Prostate gland (tissue), 2 donors: ENCODE measurements at regions not wholly inside any gene's neighbourhood (a gene's known extent, or its start where the extent isn't known, plus 50 kb on each side); places are given as distances from the start of the nearest gene placed in this dataset.

Experiments
- DNase-seq: peaks from one replicate; pipeline ENCODE4 v3.0.0-alpha.2; 2019; ENCODE audit warnings: low spot score
- H3K27ac ChIP-seq, 2 donors: fragments of 200-600 bp; sonication (generic); 2 replicates each; pipeline ENCODE4 v1.5.1; 2017 to 2019
- H3K27me3 ChIP-seq: fragments of 200-600 bp; sonication (generic); replicated peaks from 2 replicates; pipeline ENCODE4 v1.5.1; 2019; ENCODE audit not compliant: insufficient read depth
- H3K36me3 ChIP-seq, 2 donors: fragments of 200-600 bp; sonication (generic); 1 replicate in 1 of 2; 2 replicates in 1 of 2; pipeline versions ENCODE4 v1.5.1 to v1.8.1; 2017 to 2019
- H3K4me1 ChIP-seq: fragments of 200-600 bp; sonication (generic); replicated peaks from 2 replicates; pipeline ENCODE4 v1.5.1; 2019
- H3K4me3 ChIP-seq, 2 donors: fragments of 200-600 bp; sonication (generic); 2 replicates each; pipeline ENCODE4 v1.5.1; 2017 to 2019
- H3K9me3 ChIP-seq: fragments of 200-600 bp; sonication (generic); 2 replicates; pipeline ENCODE4 v1.5.1; 2017
- CTCF ChIP-seq, 4 experiments: fragments of 200-600 bp in 2 of 4; fragments of 450-650 bp in 2 of 4; sonication (generic) in 2 of 4; IDR thresholded peaks; 1 replicate in 3 of 4; 2 replicates in 1 of 4; pipeline ENCODE4 v1.5.1; 2016 to 2019; ENCODE audit warnings: antibody characterized with exemption in 4 of 4, mild to moderate bottlenecking in 2 of 4, moderate library complexity in 2 of 4
- POLR2A ChIP-seq: fragments of 450-650 bp; IDR thresholded peaks from one replicate; pipeline ENCODE4 v1.6.1; 2016; ENCODE audit warnings: antibody characterized with exemption, mild to moderate bottlenecking
- POLR2AphosphoS5 ChIP-seq: sonication (generic); formaldehyde crosslinking; IDR thresholded peaks from one replicate; pipeline ENCODE4 v1.6.1; 2017; ENCODE audit warnings: antibody characterized with exemption
- WGBS: methylation state at CpG from one replicate; pipeline ENCODE4 v1.1.5; 2018; 5-methylcytosine and 5-hydroxymethylcytosine counted together
- intact Hi-C: fragments of 100-400 bp; cut with DNase I; formaldehyde crosslinking; loops from one replicate; pipeline ENCODE4 v1.14.2; 2022

DNA sequence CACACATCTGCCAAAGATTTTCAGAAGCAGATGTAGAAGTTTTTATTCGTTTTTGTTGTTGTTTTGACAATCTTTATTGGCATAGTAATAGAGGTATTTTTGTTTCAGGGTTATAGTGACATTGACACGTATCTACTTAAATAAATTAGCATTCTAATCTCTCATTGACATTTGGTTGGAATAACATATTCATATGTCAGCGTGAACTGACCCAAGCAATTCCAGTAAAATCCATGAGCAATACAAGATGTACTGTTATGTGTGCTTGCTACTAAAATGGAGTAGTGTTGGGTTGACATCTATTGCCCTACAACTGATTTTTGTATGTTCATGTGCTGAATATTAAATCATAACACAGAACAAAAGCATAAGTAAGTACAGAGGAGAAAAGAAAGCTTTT lies 284.4 kb upstream of the SMC2 start:
- H3K27ac ChIP-seq: no peak overlapping the region
- no peak for DNase-seq
- no peak overlapping the region for H3K4me3 ChIP-seq
- no peaks in the 10 kb centered on the region for H3K9me3 ChIP-seq
- no peak for TF ChIP-seq POLR2AphosphoS5
- TF ChIP-seq POLR2A: no peak
- no peak for TF ChIP-seq CTCF (IDR thresholded peaks at IDR 0.05)
- H3K27me3 ChIP-seq: no peaks in the 10 kb centered on the region
- no peaks in the 10 kb centered on the region for H3K36me3 ChIP-seq
- intact Hi-C loops: no loop called here
- 72% methylated on average over 3 of the region's 3 CpGs for WGBS
- no peaks in the 10 kb centered on the region for H3K4me1 ChIP-seq

- H3K9me3 ChIP-seq: no peaks in the 10 kb centered on the region
- H3K4me3 ChIP-seq: no peak overlapping the region
- no peaks in the 10 kb centered on the region for H3K4me1 ChIP-seq
- no peak overlapping the region for H3K27ac ChIP-seq
- DNase-seq: no peak
- TF ChIP-seq CTCF (IDR thresholded peaks at IDR 0.05): no peak
- TF ChIP-seq POLR2A: no peak
- no peak for TF ChIP-seq POLR2AphosphoS5
- H3K27me3 ChIP-seq: no peaks in the 10 kb centered on the region
- intact Hi-C loops: no loop called here
- no peaks in the 10 kb centered on the region for H3K36me3 ChIP-seq
Measured at GRCh38 chr9:103811462-103811861, 282.6 kb upstream of the SMC2 start.

GRCh38 chr9:103816146-103816545 lies 278.0 kb upstream of the SMC2 start:
- WGBS: 77% methylated on average over 4 of the region's 4 CpGs
- Histone ChIP-seq H3K4me1 (no peaks in the 10 kb centered on the region), H3K4me3 (no peak overlapping the region), H3K27ac (no peak overlapping the region), H3K27me3 (no peaks in the 10 kb centered on the region), H3K9me3 (no peaks in the 10 kb centered on the region), H3K36me3 (no peaks in the 10 kb centered on the region)
- DNase-seq: no peak
- TF ChIP-seq CTCF (IDR thresholded peaks at IDR 0.05): no peak
- TF ChIP-seq POLR2A: no peak
- TF ChIP-seq POLR2AphosphoS5: no peak
- intact Hi-C loops: no loop called here

DNA sequence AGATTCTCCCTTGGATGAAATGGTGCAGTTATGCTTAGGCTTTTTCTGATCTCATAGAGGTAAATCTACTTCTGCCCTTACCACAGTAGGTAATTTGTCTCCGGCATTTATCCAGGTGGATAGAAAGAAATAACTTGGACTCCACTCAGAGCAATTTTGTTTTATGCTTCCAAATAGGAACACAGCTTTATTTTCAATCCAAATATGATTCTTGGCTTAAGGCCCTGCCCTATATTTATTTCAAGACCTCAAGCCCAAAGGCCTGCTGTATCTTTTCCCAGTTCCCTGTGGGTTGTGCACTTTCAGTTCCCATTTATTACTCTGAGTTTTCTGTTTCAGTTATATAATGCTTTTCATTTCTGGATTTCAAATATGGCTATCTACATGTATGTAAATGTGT lies 274.2 kb upstream of the SMC2 start:
- no peak for TF ChIP-seq CTCF (IDR thresholded peaks at IDR 0.05)
- TF ChIP-seq POLR2AphosphoS5: no peak
- no peak for TF ChIP-seq POLR2A
- H3K4me3 ChIP-seq: no peak overlapping the region
- no peaks in the 10 kb centered on the region for H3K4me1 ChIP-seq
- H3K27ac ChIP-seq: no peak overlapping the region
- intact Hi-C loops: no loop called here
- no peaks in the 10 kb centered on the region for H3K36me3 ChIP-seq
- H3K9me3 ChIP-seq: no peaks in the 10 kb centered on the region
- no peak for DNase-seq
- no peaks in the 10 kb centered on the region for H3K27me3 ChIP-seq
- 89% methylated on average over 1 of the region's 1 CpG for WGBS

DNA sequence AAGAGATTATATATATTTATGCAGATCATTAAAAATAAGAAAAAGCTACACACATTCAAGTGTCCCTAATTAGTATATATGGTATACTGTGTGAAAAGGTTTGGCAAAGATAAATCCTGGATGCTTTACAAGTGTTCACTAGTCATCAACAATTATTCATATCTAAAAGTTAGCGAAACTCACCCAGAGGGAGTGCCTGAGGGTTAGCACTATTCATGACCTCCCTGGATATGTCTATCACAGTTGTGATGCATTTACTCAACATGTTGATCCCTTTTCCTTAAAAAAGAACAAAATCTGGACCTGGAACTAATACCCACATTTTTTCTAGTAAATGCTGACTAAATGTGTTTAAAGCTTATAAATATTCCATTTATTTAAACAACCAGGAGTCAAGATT lies 273.0 kb upstream of the SMC2 start:
- intact Hi-C loops: no loop called here
- no peaks in the 10 kb centered on the region for H3K27me3 ChIP-seq
- H3K4me1 ChIP-seq: no peaks in the 10 kb centered on the region
- WGBS: 91% methylated on average over 1 of the region's 1 CpG
- no peaks in the 10 kb centered on the region for H3K9me3 ChIP-seq
- H3K36me3 ChIP-seq: no peaks in the 10 kb centered on the region
- TF ChIP-seq POLR2AphosphoS5: no peak
- TF ChIP-seq CTCF (IDR thresholded peaks at IDR 0.05): no peak
- TF ChIP-seq POLR2A: no peak
- no peak for DNase-seq
- no peak overlapping the region for H3K4me3 ChIP-seq
- no peak overlapping the region for H3K27ac ChIP-seq
